T47D (cell line): ENCODE measurements at regions not wholly inside any gene's neighbourhood (a gene's known extent, or its start where the extent isn't known, plus 50 kb on each side); places are given as distances from the start of the nearest gene placed in this dataset.

Experiments used
- DNase-seq, 2 experiments: peaks; one replicate each; pipeline versions ENCODE4 v3.0.0 to v3.0.0-alpha.2; 2011 to 2012; ENCODE audit warnings: low read depth in 1 of 2, low spot score in 1 of 2
- JUND ChIP-seq: IDR thresholded peaks from 2 replicates; pipeline ENCODE4 v1.6.1; 2012; ENCODE audit warnings: low read depth
- in situ Hi-C: cut with HindIII; loops from 2 replicates; pipeline ENCODE4 v1.10.0; 2016; ENCODE audit warnings: low sequenced_read_pairs, low pct_unique_long_range_greater_than_20kb

- no peak for DNase-seq
- TF ChIP-seq JUND = no peak
- in situ Hi-C loops = no loop called here
Measured at GRCh38 chr6:168793649-168794048, 352.7 kb downstream of the SMOC2 start.

- no peak for DNase-seq
- in situ Hi-C loops = no loop called here
- no peak for TF ChIP-seq JUND
Measured at GRCh38 chr6:168791917-168792316, 350.9 kb downstream of the SMOC2 start.

- DNase-seq = no peak
- no peak for TF ChIP-seq JUND
- in situ Hi-C loops = no loop called here
Measured at GRCh38 chr6:168789699-168790098, 348.7 kb downstream of the SMOC2 start.

GRCh38 chr6:168785720-168786511 is 344.9 kb downstream of the SMOC2 start:
- DNase-seq = no peak
- in situ Hi-C loops = no loop called here
- TF ChIP-seq JUND = no peak

GRCh38 chr6:168784426-168784825 is 343.4 kb downstream of the SMOC2 start:
- no peak for TF ChIP-seq JUND
- in situ Hi-C loops = no loop called here
- DNase-seq = no peak

GRCh38 chr6:168783720-168784119 is 342.7 kb downstream of the SMOC2 start:
- in situ Hi-C loops = no loop called here
- TF ChIP-seq JUND = no peak
- no peak for DNase-seq

GRCh38 chr6:168782187-168782751 is 341.3 kb downstream of the SMOC2 start:
- TF ChIP-seq JUND = no peak
- in situ Hi-C loops = no loop called here
- DNase-seq = no peak

GRCh38 chr6:168778201-168778600 is 337.2 kb downstream of the SMOC2 start:
- no peak for DNase-seq
- TF ChIP-seq JUND = no peak
- in situ Hi-C loops = no loop called here

GRCh38 chr6:168774381-168774780 is 333.4 kb downstream of the SMOC2 start:
- no peak for DNase-seq
- no peak for TF ChIP-seq JUND
- in situ Hi-C loops = no loop called here

- in situ Hi-C loops = no loop called here
- no peak for DNase-seq
- TF ChIP-seq JUND = no peak
Measured at GRCh38 chr6:168773788-168774187, 332.8 kb downstream of the SMOC2 start.

GRCh38 chr6:168765752-168766151 is 324.8 kb downstream of the SMOC2 start:
- no peak for TF ChIP-seq JUND

GRCh38 chr6:168756009-168756634 is 315.1 kb downstream of the SMOC2 start:
- TF ChIP-seq JUND = no peak
- in situ Hi-C loops = no loop called here

More at GRCh38 chr6:168765752-168766151, 324.8 kb downstream of the SMOC2 start:
- no peak for DNase-seq
- in situ Hi-C loops = no loop called here

GRCh38 chr6:168746643-168747042 is 305.7 kb downstream of the SMOC2 start:
- DNase-seq = no peak
- TF ChIP-seq JUND = no peak
- in situ Hi-C loops = no loop called here

More at GRCh38 chr6:168756009-168756634, 315.1 kb downstream of the SMOC2 start:
- DNase-seq = no peak
